ENCODE measurements at regions not wholly inside any gene's neighbourhood (a gene's known extent, or its start where the extent isn't known, plus 50 kb on each side); places are given as distances from the start of the nearest gene placed in this dataset.
A peak's percentile ranks its signal among the peaks of the same experiment; 100 is the strongest.

DNA sequence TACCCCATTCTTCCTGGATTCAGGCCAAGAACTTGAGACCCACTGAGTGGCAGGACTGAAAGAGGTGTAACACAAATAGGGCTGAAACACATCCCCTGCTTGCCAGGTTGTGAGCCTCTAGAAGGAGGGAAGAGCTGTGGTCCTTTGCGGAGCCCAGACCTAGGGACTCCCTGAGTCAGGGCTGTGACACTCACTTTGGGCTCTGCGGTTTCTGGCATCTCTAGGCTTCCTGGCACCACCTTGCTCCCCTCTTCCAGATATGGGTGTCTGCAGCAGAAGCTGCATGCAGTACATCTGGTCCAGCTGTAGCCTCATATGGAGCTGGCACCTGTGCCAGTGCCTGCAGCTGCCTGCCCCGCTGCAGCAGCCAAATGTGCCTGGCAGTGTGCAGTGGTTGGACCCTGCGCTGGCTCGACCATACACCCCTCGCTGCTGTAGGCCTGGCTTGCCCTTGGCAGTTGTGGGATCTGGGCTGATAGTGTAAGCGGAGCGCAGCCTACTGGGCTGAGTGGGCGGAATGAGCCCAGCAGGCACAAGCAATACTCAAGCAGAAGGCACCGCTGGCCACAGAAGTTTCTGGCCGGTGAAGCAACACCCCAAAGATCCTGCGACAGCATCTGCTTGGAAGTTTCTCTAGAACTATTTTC is 290.4 kb downstream of the SLITRK6 start:
- H3K27me3 Mint-ChIP-seq (ENCODE audit: low read depth) = no peaks in the 10 kb centered on the region
- no peaks in the 10 kb centered on the region for H3K4me1 Mint-ChIP-seq
- POLR2A ChIA-PET = no interaction called here
- no peaks in the 10 kb centered on the region for H3K36me3 Mint-ChIP-seq
- H3K4me3 Mint-ChIP-seq = no peak overlapping the region
- TF ChIP-seq, protein P1, sequence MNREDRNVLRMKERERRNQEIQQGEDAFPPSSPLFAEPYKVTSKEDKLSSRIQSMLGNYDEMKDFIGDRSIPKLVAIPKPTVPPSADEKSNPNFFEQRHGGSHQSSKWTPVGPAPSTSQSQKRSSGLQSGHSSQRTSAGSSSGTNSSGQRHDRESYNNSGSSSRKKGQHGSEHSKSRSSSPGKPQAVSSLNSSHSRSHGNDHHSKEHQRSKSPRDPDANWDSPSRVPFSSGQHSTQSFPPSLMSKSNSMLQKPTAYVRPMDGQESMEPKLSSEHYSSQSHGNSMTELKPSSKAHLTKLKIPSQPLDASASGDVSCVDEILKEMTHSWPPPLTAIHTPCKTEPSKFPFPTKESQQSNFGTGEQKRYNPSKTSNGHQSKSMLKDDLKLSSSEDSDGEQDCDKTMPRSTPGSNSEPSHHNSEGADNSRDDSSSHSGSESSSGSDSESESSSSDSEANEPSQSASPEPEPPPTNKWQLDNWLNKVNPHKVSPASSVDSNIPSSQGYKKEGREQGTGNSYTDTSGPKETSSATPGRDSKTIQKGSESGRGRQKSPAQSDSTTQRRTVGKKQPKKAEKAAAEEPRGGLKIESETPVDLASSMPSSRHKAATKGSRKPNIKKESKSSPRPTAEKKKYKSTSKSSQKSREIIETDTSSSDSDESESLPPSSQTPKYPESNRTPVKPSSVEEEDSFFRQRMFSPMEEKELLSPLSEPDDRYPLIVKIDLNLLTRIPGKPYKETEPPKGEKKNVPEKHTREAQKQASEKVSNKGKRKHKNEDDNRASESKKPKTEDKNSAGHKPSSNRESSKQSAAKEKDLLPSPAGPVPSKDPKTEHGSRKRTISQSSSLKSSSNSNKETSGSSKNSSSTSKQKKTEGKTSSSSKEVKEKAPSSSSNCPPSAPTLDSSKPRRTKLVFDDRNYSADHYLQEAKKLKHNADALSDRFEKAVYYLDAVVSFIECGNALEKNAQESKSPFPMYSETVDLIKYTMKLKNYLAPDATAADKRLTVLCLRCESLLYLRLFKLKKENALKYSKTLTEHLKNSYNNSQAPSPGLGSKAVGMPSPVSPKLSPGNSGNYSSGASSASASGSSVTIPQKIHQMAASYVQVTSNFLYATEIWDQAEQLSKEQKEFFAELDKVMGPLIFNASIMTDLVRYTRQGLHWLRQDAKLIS (CRISPR knock-in tag; IDR thresholded peaks at IDR 0.05; ENCODE audit: borderline replicate concordance) = 0 out of 2 replicates have a peak, but pooled peaks have one; percentile 39
- TF ChIP-seq, protein P2, sequence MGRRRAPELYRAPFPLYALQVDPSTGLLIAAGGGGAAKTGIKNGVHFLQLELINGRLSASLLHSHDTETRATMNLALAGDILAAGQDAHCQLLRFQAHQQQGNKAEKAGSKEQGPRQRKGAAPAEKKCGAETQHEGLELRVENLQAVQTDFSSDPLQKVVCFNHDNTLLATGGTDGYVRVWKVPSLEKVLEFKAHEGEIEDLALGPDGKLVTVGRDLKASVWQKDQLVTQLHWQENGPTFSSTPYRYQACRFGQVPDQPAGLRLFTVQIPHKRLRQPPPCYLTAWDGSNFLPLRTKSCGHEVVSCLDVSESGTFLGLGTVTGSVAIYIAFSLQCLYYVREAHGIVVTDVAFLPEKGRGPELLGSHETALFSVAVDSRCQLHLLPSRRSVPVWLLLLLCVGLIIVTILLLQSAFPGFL (CRISPR knock-in tag; IDR thresholded peaks at IDR 0.05; ENCODE audit: borderline replicate concordance) = no peak
- TF ChIP-seq, protein P3, sequence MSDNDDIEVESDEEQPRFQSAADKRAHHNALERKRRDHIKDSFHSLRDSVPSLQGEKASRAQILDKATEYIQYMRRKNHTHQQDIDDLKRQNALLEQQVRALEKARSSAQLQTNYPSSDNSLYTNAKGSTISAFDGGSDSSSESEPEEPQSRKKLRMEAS (CRISPR knock-in tag; IDR thresholded peaks at IDR 0.05) = no peak
- H3K27ac Mint-ChIP-seq = no peak overlapping the region
- peaks cover 6% of the 10 kb centered on the region for H3K9me3 Mint-ChIP-seq
- CTCF ChIA-PET = no interaction called here
- DNase-seq (ENCODE audit: low spot score) (peak; percentile 34), ATAC-seq (peak; percentile 99)

GRCh38 chr13:85503797-85504196 is 295.4 kb downstream of the SLITRK6 start:
- TF ChIP-seq E2F4 (CRISPR knock-in tag; IDR thresholded peaks at IDR 0.05; ENCODE audit: borderline replicate concordance, low read depth) = no peak
- TF ChIP-seq, protein P4, sequence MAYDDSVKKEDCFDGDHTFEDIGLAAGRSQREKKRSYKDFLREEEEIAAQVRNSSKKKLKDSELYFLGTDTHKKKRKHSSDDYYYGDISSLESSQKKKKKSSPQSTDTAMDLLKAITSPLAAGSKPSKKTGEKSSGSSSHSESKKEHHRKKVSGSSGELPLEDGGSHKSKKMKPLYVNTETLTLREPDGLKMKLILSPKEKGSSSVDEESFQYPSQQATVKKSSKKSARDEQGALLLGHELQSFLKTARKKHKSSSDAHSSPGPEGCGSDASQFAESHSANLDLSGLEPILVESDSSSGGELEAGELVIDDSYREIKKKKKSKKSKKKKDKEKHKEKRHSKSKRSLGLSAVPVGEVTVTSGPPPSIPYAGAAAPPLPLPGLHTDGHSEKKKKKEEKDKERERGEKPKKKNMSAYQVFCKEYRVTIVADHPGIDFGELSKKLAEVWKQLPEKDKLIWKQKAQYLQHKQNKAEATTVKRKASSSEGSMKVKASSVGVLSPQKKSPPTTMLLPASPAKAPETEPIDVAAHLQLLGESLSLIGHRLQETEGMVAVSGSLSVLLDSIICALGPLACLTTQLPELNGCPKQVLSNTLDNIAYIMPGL (CRISPR knock-in tag; IDR thresholded peaks at IDR 0.05) = no peak
- no peak for TF ChIP-seq ETV6 (CRISPR knock-in tag; IDR thresholded peaks at IDR 0.05)
- Mint-ChIP-seq H3K9me3 (peaks cover 6% of the 10 kb centered on the region), H3K36me3 (no peaks in the 10 kb centered on the region), H3K27ac (no peak overlapping the region), H3K4me3 (no peak overlapping the region), H3K4me1 (peaks cover 25% of the 10 kb centered on the region), H3K27me3 (ENCODE audit: low read depth) (no peaks in the 10 kb centered on the region)
- no peak for DNase-seq (ENCODE audit: low spot score)
- ATAC-seq = no peak
- ChIA-PET POLR2A (no interaction called here), CTCF (no interaction called here)

- ChIA-PET CTCF (no interaction called here), POLR2A (no interaction called here)
- TF ChIP-seq, protein P5, sequence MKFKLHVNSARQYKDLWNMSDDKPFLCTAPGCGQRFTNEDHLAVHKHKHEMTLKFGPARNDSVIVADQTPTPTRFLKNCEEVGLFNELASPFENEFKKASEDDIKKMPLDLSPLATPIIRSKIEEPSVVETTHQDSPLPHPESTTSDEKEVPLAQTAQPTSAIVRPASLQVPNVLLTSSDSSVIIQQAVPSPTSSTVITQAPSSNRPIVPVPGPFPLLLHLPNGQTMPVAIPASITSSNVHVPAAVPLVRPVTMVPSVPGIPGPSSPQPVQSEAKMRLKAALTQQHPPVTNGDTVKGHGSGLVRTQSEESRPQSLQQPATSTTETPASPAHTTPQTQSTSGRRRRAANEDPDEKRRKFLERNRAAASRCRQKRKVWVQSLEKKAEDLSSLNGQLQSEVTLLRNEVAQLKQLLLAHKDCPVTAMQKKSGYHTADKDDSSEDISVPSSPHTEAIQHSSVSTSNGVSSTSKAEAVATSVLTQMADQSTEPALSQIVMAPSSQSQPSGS (CRISPR knock-in tag; IDR thresholded peaks at IDR 0.05; ENCODE audit: borderline replicate concordance, low read depth) = no peak
- TF ChIP-seq CREB1 (CRISPR knock-in tag; IDR thresholded peaks at IDR 0.05) (no peak), NFYB (CRISPR knock-in tag; conservative IDR thresholded peaks at IDR 0.05; ENCODE audit: low read depth) (no peak), RORB (CRISPR knock-in tag; IDR thresholded peaks at IDR 0.05) (no peak), SMAD4 (CRISPR knock-in tag; IDR thresholded peaks at IDR 0.05) (no peak), TP53 (CRISPR knock-in tag; IDR thresholded peaks at IDR 0.05) (no peak), ZMAT4 (CRISPR knock-in tag; IDR thresholded peaks at IDR 0.05) (no peak)
- TF ChIP-seq, protein P6, sequence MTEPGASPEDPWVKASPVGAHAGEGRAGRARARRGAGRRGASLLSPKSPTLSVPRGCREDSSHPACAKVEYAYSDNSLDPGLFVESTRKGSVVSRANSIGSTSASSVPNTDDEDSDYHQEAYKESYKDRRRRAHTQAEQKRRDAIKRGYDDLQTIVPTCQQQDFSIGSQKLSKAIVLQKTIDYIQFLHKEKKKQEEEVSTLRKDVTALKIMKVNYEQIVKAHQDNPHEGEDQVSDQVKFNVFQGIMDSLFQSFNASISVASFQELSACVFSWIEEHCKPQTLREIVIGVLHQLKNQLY (CRISPR knock-in tag; IDR thresholded peaks at IDR 0.05) = no peak
- peak overlapping the region; percentile 65; the same call in 1 of the 2 replicates for H3K27ac Mint-ChIP-seq
- DNase-seq (ENCODE audit: low spot score) (no peak), ATAC-seq (peak; percentile 84)
- H3K4me3 Mint-ChIP-seq = no peak overlapping the region
- H3K4me1 Mint-ChIP-seq = peaks cover 25% of the 10 kb centered on the region
- H3K36me3 Mint-ChIP-seq = no peaks in the 10 kb centered on the region
- H3K9me3 Mint-ChIP-seq = peaks cover 6% of the 10 kb centered on the region
- H3K27me3 Mint-ChIP-seq (ENCODE audit: low read depth) = no peaks in the 10 kb centered on the region
Measured at GRCh38 chr13:85501616-85502015, 297.6 kb downstream of the SLITRK6 start.
